Upper lobe of left lung (tissue), 6 donors: ENCODE measurements at regions not wholly inside any gene's neighbourhood (a gene's known extent, or its start where the extent isn't known, plus 50 kb on each side); places are given as distances from the start of the nearest gene placed in this dataset.

Experiments used
- ATAC-seq, 2 donors: fragments of 200-7000 bp; cut with Tn5 transposase; one replicate each; pipeline ENCODE4 v1.9.1; 2022; ENCODE audit warnings: mild to moderate bottlenecking in 2 of 2, moderate library complexity in 2 of 2; ENCODE audit not compliant: low FRiP score in 2 of 2
- DNase-seq, 2 donors: peaks; one replicate each; pipeline ENCODE4 v3.0.0-alpha.2; 2019 to 2020
- H3K27ac ChIP-seq, 4 donors: fragments of 200-600 bp; sonication (generic); one replicate each; pipeline ENCODE4 v1.5.1; 2016 to 2019
- H3K27me3 ChIP-seq, 4 donors: fragments of 200-600 bp; sonication (generic); one replicate each; pipeline ENCODE4 v1.5.1; 2017 to 2019
- H3K36me3 ChIP-seq, 4 donors: fragments of 200-600 bp; sonication (generic); one replicate each; pipeline ENCODE4 v1.5.1; 2016 to 2019
- H3K4me1 ChIP-seq, 4 donors: fragments of 200-600 bp; sonication (generic); one replicate each; pipeline ENCODE4 v1.5.1; 2018 to 2019
- H3K4me3 ChIP-seq, 4 donors: fragments of 200-600 bp; sonication (generic); one replicate each; pipeline ENCODE4 v1.5.1; 2017 to 2019; ENCODE audit warnings: mild to moderate bottlenecking in 2 of 4, moderate library complexity in 1 of 4
- H3K9me3 ChIP-seq, 4 donors: fragments of 200-600 bp; sonication (generic); one replicate each; pipeline ENCODE4 v1.5.1; 2018 to 2019
- CTCF ChIP-seq, 6 experiments: fragments of 450-650 bp in 4 of 6; fragments of 200-600 bp in 2 of 6; sonication (generic) in 2 of 6; IDR thresholded peaks; one replicate each; pipeline ENCODE4 v1.5.1; 2016 to 2019; ENCODE audit warnings: antibody characterized with exemption in 6 of 6
- EP300 ChIP-seq, 4 donors: sonication (generic); formaldehyde crosslinking; IDR thresholded peaks; one replicate each; pipeline ENCODE4 v1.5.1; 2017; ENCODE audit warnings: antibody characterized with exemption in 4 of 4, control low read depth in 2 of 4
- POLR2A ChIP-seq, 4 donors: fragments of 450-650 bp; IDR thresholded peaks; one replicate each; pipeline ENCODE4 v1.5.1; 2016 to 2017; ENCODE audit warnings: antibody characterized with exemption in 4 of 4, mild to moderate bottlenecking in 2 of 4
- POLR2AphosphoS5 ChIP-seq, 2 donors: sonication (generic); formaldehyde crosslinking; IDR thresholded peaks; one replicate each; pipeline ENCODE4 v1.5.1; 2017; ENCODE audit warnings: antibody characterized with exemption in 2 of 2
- WGBS, 2 donors: methylation state at CpG; one replicate each; pipeline ENCODE4 v1.1.5; 2017 to 2018; 5-methylcytosine and 5-hydroxymethylcytosine counted together
- donor health status: DM: no; HTN: no; CAD: no; lungs with moderate emphysema.
- donor health status: DM: no; HTN: yes; CAD: no; lungs with severe emphysema.

- DNase-seq (no peak), ATAC-seq (no peak)
- Histone ChIP-seq H3K9me3 (no peaks in the 10 kb centered on the region), H3K36me3 (no peaks in the 10 kb centered on the region), H3K27ac (no peak overlapping the region), H3K4me3 (no peak overlapping the region), H3K27me3 (no peaks in the 10 kb centered on the region), H3K4me1 (no peaks in the 10 kb centered on the region)
- 90% methylated on average over 10 of the region's 10 CpGs for WGBS, 2 donors
- no peak for TF ChIP-seq EP300 (IDR thresholded peaks at IDR 0.05)
- no peak for TF ChIP-seq CTCF (IDR thresholded peaks at IDR 0.05)
- no peak for TF ChIP-seq POLR2AphosphoS5 (IDR thresholded peaks at IDR 0.05)
- TF ChIP-seq POLR2A (IDR thresholded peaks at IDR 0.05): no peak
Observed at GRCh38 chr6:80543598-80544222, 437.2 kb downstream of the BCKDHB start.

GRCh38 chr6:80543151-80543550 lies 436.7 kb downstream of the BCKDHB start:
- no peaks in the 10 kb centered on the region for H3K36me3 ChIP-seq
- no peak overlapping the region for H3K27ac ChIP-seq
- H3K4me1 ChIP-seq: no peaks in the 10 kb centered on the region
- no peaks in the 10 kb centered on the region for H3K9me3 ChIP-seq
- TF ChIP-seq POLR2A (IDR thresholded peaks at IDR 0.05) (no peak), POLR2AphosphoS5 (IDR thresholded peaks at IDR 0.05) (no peak), CTCF (IDR thresholded peaks at IDR 0.05) (no peak), EP300 (IDR thresholded peaks at IDR 0.05) (no peak)
- H3K4me3 ChIP-seq: no peak overlapping the region
- H3K27me3 ChIP-seq: no peaks in the 10 kb centered on the region
- 80 to 94% methylated on average over 1 of the region's 1 CpG for WGBS, 2 donors
- ATAC-seq (no peak), DNase-seq (no peak)

GRCh38 chr6:80541886-80542285 lies 435.4 kb downstream of the BCKDHB start:
- H3K36me3 ChIP-seq: no peaks in the 10 kb centered on the region

DNA sequence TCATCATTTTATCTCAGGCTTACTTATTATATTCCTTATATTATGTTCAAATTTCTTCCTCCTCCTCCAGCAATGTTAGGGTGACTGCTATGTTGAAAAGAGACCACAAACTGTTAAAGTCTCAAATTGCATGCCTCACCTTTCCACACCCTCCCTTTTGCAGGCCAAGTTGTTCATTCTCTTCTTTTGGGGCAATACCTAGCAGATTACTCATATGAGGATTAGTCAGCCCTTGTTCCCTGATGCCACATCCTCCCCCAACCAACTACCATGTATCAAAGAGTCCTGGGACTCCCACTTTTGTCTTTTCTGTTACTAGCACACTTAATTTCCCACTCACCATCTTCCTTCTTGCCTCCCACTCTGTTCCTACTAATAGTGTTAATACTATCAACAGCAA lies 434.7 kb downstream of the BCKDHB start:
- no peak for TF ChIP-seq POLR2AphosphoS5 (IDR thresholded peaks at IDR 0.05)
- TF ChIP-seq CTCF (IDR thresholded peaks at IDR 0.05): no peak
- no peak for DNase-seq
- H3K27ac ChIP-seq: no peak overlapping the region
- H3K4me1 ChIP-seq: no peaks in the 10 kb centered on the region
- H3K4me3 ChIP-seq: no peak overlapping the region
- no peaks in the 10 kb centered on the region for H3K9me3 ChIP-seq
- no peak for ATAC-seq
- H3K36me3 ChIP-seq: no peaks in the 10 kb centered on the region
- no peaks in the 10 kb centered on the region for H3K27me3 ChIP-seq

More at GRCh38 chr6:80541886-80542285, 435.4 kb downstream of the BCKDHB start:
- Histone ChIP-seq H3K27me3 (no peaks in the 10 kb centered on the region), H3K9me3 (no peaks in the 10 kb centered on the region), H3K4me1 (no peaks in the 10 kb centered on the region), H3K27ac (no peak overlapping the region), H3K4me3 (no peak overlapping the region)
- TF ChIP-seq POLR2AphosphoS5 (IDR thresholded peaks at IDR 0.05) (no peak), CTCF (IDR thresholded peaks at IDR 0.05) (no peak), POLR2A (IDR thresholded peaks at IDR 0.05) (no peak), EP300 (IDR thresholded peaks at IDR 0.05) (no peak)
- DNase-seq (no peak), ATAC-seq (no peak)
- 57 to 61% methylated on average over 3 of the region's 3 CpGs for WGBS, 2 donors

GRCh38 chr6:80540700-80541099 lies 434.2 kb downstream of the BCKDHB start:
- no peak for DNase-seq
- Histone ChIP-seq H3K27me3 (no peaks in the 10 kb centered on the region), H3K27ac (no peak overlapping the region), H3K4me3 (no peak overlapping the region), H3K36me3 (no peaks in the 10 kb centered on the region), H3K9me3 (no peaks in the 10 kb centered on the region), H3K4me1 (no peaks in the 10 kb centered on the region)
- no peak for ATAC-seq
- no peak for TF ChIP-seq POLR2A (IDR thresholded peaks at IDR 0.05)
- TF ChIP-seq POLR2AphosphoS5 (IDR thresholded peaks at IDR 0.05): no peak
- TF ChIP-seq CTCF (IDR thresholded peaks at IDR 0.05): no peak
- no peak for TF ChIP-seq EP300 (IDR thresholded peaks at IDR 0.05)
- WGBS, 2 donors: 87 to 91% methylated on average over 1 of the region's 1 CpG
